Right atrium auricular region (tissue), 2 donors: ENCODE measurements at regions not wholly inside any gene's neighbourhood (a gene's known extent, or its start where the extent isn't known, plus 50 kb on each side); places are given as distances from the start of the nearest gene placed in this dataset.
"Not testable (repeated sequence)": the region's sequence is repeated elsewhere in the genome, so short reads cannot be mapped to it uniquely, and the experiment has no call there.

ENCODE experiments used
- DNase-seq: peaks from one replicate; pipeline ENCODE4 v3.0.0-alpha.2; 2019; ENCODE audit warnings: low spot score
- H3K27ac ChIP-seq, 2 donors: fragments of 200-600 bp; sonication (generic); 1 replicate in 1 of 2; 2 replicates in 1 of 2; pipeline ENCODE4 v1.5.1; 2016 to 2019
- H3K27me3 ChIP-seq, 2 donors: fragments of 200-600 bp; sonication (generic); one replicate each; pipeline versions ENCODE4 v1.5.1 to v1.6.0; 2017 to 2019
- H3K36me3 ChIP-seq: fragments of 200-600 bp; sonication (generic); one replicate; pipeline ENCODE4 v1.5.1; 2016
- H3K4me1 ChIP-seq, 2 donors: fragments of 200-600 bp; sonication (generic); one replicate each; pipeline versions ENCODE4 v1.5.1 to v1.6.0; 2017 to 2019
- H3K4me3 ChIP-seq, 2 donors: fragments of 200-600 bp; sonication (generic); 1 replicate in 1 of 2; 2 replicates in 1 of 2; pipeline ENCODE4 v1.5.1; 2017 to 2019; ENCODE audit warnings: mild to moderate bottlenecking in 1 of 2, moderate library complexity in 1 of 2
- H3K9me3 ChIP-seq, 2 donors: fragments of 200-600 bp; sonication (generic); one replicate each; pipeline ENCODE4 v1.5.1; 2019
- TF ChIP-seq, protein P1 (sequence below), 2 donors: fragments of 200-600 bp; sonication (generic); IDR thresholded peaks; one replicate each; pipeline ENCODE4 v1.5.1; 2019; ENCODE audit warnings: antibody characterized with exemption in 2 of 2

DNA sequence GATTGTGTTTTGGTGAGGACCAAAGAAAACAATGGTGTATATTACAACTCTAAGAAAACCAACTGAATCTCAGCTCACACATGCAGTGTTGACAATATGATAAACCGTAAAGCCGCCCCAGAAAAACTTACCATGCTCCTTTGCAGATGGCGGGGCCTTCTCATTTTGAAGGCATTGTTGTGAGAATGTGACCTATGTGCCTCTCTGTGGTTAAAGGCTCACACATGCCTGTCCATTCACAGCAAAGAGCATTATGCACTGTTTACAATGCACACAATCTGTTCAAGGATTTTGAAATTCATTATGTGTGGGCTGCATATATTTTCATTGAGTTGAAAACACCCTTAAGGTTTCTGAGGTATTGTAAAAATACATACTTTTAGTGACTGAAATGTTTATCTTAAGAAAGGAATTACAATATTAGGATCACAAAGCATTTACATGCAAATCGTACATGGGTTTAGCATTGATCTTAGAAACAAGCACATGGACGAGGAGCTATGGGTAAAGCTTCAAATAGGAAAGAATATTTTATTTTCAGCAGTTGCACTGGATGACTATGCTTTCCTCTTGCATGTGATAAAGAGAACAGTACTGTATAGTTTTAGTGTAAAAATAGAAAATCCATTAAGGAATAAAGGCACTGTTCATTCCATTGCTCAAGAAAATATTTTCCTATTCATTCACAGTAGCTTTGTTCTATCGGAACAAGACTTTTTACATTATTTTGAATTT is 334.3 kb downstream of the ARL4A start:
- TF ChIP-seq, protein P1, sequence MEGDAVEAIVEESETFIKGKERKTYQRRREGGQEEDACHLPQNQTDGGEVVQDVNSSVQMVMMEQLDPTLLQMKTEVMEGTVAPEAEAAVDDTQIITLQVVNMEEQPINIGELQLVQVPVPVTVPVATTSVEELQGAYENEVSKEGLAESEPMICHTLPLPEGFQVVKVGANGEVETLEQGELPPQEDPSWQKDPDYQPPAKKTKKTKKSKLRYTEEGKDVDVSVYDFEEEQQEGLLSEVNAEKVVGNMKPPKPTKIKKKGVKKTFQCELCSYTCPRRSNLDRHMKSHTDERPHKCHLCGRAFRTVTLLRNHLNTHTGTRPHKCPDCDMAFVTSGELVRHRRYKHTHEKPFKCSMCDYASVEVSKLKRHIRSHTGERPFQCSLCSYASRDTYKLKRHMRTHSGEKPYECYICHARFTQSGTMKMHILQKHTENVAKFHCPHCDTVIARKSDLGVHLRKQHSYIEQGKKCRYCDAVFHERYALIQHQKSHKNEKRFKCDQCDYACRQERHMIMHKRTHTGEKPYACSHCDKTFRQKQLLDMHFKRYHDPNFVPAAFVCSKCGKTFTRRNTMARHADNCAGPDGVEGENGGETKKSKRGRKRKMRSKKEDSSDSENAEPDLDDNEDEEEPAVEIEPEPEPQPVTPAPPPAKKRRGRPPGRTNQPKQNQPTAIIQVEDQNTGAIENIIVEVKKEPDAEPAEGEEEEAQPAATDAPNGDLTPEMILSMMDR (IDR thresholded peaks at IDR 0.05), result no peak
- Histone ChIP-seq H3K27ac (no peak overlapping the region), H3K4me1 (no peaks in the 10 kb centered on the region), H3K4me3 (no peak overlapping the region), H3K9me3 (no peaks in the 10 kb centered on the region), H3K36me3 (no peaks in the 10 kb centered on the region), H3K27me3 (no peaks in the 10 kb centered on the region)
- no peak for DNase-seq

DNA sequence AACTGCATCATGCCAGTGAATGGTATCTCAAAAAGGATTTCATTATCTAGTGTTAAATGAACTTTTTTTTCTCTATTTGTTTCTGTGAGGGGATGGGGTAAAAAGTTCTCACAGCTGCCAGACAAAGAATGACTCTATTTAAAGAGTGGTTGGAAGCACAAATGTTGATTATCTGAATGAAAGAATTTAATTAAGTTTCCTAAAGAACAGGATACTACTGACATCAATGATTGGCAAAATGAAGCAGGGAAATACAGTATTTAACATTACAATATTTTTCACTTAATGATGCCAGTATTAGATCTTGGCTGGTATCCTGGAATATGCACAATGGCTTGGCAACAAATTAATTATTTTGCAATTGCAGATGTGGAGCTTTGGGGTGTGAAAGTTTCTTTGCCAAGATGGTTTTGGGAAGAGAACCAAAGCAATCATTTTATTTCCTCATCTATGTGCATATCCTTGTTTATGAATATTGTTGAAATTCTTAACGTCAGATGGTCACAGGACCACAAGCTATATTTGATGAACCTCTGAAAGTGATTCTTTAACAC is 336.8 kb downstream of the ARL4A start:
- no peaks in the 10 kb centered on the region for H3K4me1 ChIP-seq
- H3K4me3 ChIP-seq, result no peak overlapping the region
- H3K27ac ChIP-seq, result no peak overlapping the region
- no peak for DNase-seq
- TF ChIP-seq, protein P1 (IDR thresholded peaks at IDR 0.05), result no peak
- H3K36me3 ChIP-seq, result no peaks in the 10 kb centered on the region
- no peaks in the 10 kb centered on the region for H3K9me3 ChIP-seq
- no peaks in the 10 kb centered on the region for H3K27me3 ChIP-seq

DNA sequence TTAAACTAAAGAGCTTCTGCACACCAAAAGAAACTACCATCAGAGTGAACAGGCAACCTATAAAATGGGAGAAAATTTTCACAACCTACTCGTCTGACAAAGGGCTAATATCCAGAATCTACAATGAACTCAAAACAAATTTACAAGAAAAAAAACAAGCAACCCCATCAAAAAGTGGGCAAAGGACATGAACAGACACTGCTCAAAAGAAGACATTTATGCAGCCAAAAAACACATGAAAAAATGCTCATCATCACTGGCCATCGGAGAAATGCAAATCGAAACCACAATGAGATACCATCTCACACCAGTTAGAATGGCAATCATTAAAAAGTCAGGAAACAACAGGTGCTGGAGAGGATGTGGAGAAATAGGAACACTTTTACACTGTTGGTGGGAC is 337.6 kb downstream of the ARL4A start:
- not testable (repeated sequence) for H3K4me3 ChIP-seq, H3K9me3 ChIP-seq, H3K36me3 ChIP-seq, H3K4me1 ChIP-seq, DNase-seq, H3K27me3 ChIP-seq, H3K27ac ChIP-seq

DNA sequence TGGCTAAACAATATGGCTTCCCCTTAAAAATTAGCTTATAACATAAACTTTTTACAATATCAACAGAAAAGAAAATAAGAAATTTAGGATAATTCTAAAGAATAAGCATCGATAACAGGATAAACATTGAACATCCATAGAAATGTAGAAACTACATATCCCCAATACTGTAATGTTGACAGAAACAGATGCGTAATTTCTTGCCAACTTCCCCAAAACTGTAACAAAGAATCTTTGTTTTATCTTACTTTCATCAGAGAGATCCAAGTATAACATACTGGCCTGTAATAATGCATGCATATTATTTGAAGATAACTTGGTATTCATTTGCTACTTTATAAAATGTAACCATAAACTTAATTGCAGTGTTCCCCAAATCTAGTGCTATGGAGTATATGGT is 339.9 kb downstream of the ARL4A start:
- Histone ChIP-seq H3K4me1 (no peaks in the 10 kb centered on the region), H3K9me3 (no peaks in the 10 kb centered on the region), H3K27me3 (no peaks in the 10 kb centered on the region), H3K36me3 (no peaks in the 10 kb centered on the region), H3K4me3 (no peak overlapping the region), H3K27ac (no peak overlapping the region)
- DNase-seq, result no peak
- TF ChIP-seq, protein P1 (IDR thresholded peaks at IDR 0.05), result no peak

DNA sequence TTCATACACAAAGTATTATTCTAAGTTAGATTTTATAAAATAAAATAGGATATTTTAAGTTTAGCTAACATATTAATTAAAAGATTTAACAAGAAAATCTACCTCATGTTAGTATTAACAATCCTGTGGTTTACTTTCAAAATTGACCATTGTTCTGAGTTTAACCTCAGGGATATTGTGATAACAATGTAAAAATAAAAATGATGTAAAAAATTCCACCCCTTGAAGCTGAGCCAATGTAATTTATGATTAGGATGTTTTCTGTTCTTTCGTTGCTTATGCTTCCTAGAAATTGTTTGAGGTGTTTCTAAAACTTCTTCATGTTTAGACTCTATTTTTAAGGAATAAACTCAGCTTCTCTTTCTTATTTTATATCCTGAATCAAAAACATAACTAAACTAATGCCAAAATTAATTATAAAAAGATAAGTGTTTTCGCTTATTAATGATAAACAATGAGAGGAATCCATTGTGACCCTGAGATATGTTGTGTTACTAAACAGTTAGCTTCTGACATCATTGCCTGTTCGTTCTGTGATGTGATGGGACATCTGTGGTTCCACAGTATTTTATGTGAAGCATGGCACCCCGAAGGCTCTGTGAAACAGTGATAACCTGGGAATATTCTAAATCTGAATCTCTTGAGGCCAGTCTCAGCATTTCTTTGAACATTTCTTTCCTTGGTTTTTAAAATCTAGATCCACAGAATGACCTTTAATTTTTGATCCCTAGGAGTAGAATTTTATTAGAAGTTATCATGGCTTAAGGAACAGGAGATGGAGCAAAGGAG is 340.8 kb downstream of the ARL4A start:
- H3K27ac ChIP-seq, result no peak overlapping the region
- H3K27me3 ChIP-seq, result no peaks in the 10 kb centered on the region
- no peak overlapping the region for H3K4me3 ChIP-seq
- H3K4me1 ChIP-seq, result no peaks in the 10 kb centered on the region
- H3K36me3 ChIP-seq, result no peaks in the 10 kb centered on the region
- DNase-seq, result no peak
- H3K9me3 ChIP-seq, result no peaks in the 10 kb centered on the region
- TF ChIP-seq, protein P1 (IDR thresholded peaks at IDR 0.05), result no peak

DNA sequence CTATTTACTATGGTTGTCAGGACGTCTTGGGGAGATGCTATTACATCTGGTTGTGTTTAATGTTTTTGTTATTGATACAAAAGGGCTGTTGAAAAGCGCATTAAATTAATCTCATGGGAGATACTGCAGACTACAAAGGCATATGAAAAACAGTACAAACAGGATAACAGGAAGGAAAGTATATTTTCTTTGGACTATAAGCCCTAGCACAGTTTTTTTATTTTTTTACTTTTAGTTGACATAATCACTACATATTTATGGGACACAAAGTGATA is 341.3 kb downstream of the ARL4A start:
- Histone ChIP-seq H3K27me3 (no peaks in the 10 kb centered on the region), H3K4me3 (no peak overlapping the region), H3K9me3 (no peaks in the 10 kb centered on the region), H3K27ac (no peak overlapping the region), H3K36me3 (no peaks in the 10 kb centered on the region), H3K4me1 (no peaks in the 10 kb centered on the region)
- TF ChIP-seq, protein P1 (IDR thresholded peaks at IDR 0.05), result no peak
- DNase-seq, result no peak
